ENCODE measurements at regions not wholly inside any gene's neighbourhood (a gene's known extent, or its start where the extent isn't known, plus 50 kb on each side); places are given as distances from the start of the nearest gene placed in this dataset.

DNA sequence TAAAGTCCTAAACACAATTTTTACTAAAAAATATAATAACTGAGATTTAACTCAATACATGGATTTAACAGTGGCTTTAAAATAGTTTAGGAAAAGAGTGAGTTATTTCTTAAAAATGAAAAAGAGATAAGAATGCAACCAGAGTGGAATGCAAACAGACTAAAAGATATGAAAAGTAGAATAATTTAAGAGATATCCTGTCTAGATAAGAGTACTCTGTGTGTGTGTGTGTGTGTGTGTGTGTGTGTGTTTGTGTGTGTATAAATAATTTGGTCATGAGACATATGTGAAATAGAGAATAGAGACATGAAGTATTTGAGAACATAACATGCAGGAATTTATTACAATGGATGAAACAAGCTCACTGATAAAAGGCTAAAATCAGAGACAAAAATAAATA, 986.9 kb upstream of the CHORDC1 start:
- TF ChIP-seq, protein P1, sequence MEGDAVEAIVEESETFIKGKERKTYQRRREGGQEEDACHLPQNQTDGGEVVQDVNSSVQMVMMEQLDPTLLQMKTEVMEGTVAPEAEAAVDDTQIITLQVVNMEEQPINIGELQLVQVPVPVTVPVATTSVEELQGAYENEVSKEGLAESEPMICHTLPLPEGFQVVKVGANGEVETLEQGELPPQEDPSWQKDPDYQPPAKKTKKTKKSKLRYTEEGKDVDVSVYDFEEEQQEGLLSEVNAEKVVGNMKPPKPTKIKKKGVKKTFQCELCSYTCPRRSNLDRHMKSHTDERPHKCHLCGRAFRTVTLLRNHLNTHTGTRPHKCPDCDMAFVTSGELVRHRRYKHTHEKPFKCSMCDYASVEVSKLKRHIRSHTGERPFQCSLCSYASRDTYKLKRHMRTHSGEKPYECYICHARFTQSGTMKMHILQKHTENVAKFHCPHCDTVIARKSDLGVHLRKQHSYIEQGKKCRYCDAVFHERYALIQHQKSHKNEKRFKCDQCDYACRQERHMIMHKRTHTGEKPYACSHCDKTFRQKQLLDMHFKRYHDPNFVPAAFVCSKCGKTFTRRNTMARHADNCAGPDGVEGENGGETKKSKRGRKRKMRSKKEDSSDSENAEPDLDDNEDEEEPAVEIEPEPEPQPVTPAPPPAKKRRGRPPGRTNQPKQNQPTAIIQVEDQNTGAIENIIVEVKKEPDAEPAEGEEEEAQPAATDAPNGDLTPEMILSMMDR (IDR thresholded peaks at IDR 0.05; ENCODE audit: low read depth, low read length, poor library complexity, severe bottlenecking): no peak
- no peak for TF ChIP-seq EZH2phosphoT487 (IDR thresholded peaks at IDR 0.05; ENCODE audit: borderline replicate concordance, low read length)

Data from DOHH2 (cell line).